ENCODE measurements at regions not wholly inside any gene's neighbourhood (a gene's known extent, or its start where the extent isn't known, plus 50 kb on each side); places are given as distances from the start of the nearest gene placed in this dataset.
A peak's percentile ranks its signal among the peaks of the same experiment; 100 is the strongest.

GRCh38 chr1:86227026-86227425 is 70.5 kb upstream of the COL24A1 start:
- DNase-seq, result no peak

GRCh38 chr1:86226204-86226603 is 69.6 kb upstream of the COL24A1 start:
- DNase-seq, result no peak

- no peak for DNase-seq
These were observed 68.2 kb upstream of the COL24A1 start for GRCh38 chr1:86224651-86225310.

GRCh38 chr1:86218859-86219258 is 62.3 kb upstream of the COL24A1 start:
- DNase-seq, result no peak

GRCh38 chr1:86214605-86215004 is 58.0 kb upstream of the COL24A1 start:
- DNase-seq, result no peak

GRCh38 chr1:86209346-86209745 is 52.8 kb upstream of the COL24A1 start:
- DNase-seq, result no peak

GRCh38 chr1:86207323-86207722 is 50.8 kb upstream of the COL24A1 start:
- peak; percentile 32 for DNase-seq

All from amniotic stem cell (primary cell).